Stomach (tissue), 8 donors: ENCODE measurements at regions not wholly inside any gene's neighbourhood (a gene's known extent, or its start where the extent isn't known, plus 50 kb on each side); places are given as distances from the start of the nearest gene placed in this dataset.

ENCODE experiments used
- DNase-seq, 2 donors: peaks; one replicate each; pipeline versions ENCODE4 v3.0.0 to v3.0.0-alpha.2; 2013 to 2019
- H3K27ac ChIP-seq, 5 donors: fragments of 200-600 bp in 4 of 5; sonication (generic) in 4 of 5; one replicate each; pipeline ENCODE4 v1.5.1; 2013 to 2019; ENCODE audit warnings: mild to moderate bottlenecking in 1 of 5, moderate library complexity in 1 of 5
- H3K27me3 ChIP-seq, 3 donors: fragments of 200-600 bp; sonication (generic); one replicate each; pipeline ENCODE4 v1.5.1; 2017 to 2019; ENCODE audit warnings: mixed run types in 1 of 3
- H3K36me3 ChIP-seq, 4 donors: fragments of 200-600 bp; sonication (generic); 1 replicate in 3 of 4; 2 replicates in 1 of 4; pipeline ENCODE4 v1.5.1; 2016 to 2019
- H3K4me1 ChIP-seq, 4 donors: fragments of 200-600 bp; sonication (generic); one replicate each; pipeline ENCODE4 v1.5.1; 2016 to 2019
- H3K4me3 ChIP-seq, 4 donors: fragments of 200-600 bp; sonication (generic) in 3 of 4; one replicate each; pipeline ENCODE4 v1.5.1; 2016 to 2019; ENCODE audit warnings: mild to moderate bottlenecking in 1 of 4
- H3K9me3 ChIP-seq, 4 donors: fragments of 200-600 bp; sonication (generic); one replicate each; pipeline ENCODE4 v1.5.1; 2016 to 2019
- CTCF ChIP-seq, 7 experiments: fragments of 450-650 bp in 4 of 7; fragments of 200-600 bp in 3 of 7; sonication (generic) in 3 of 7; IDR thresholded peaks; one replicate each; pipeline ENCODE4 v1.5.1; 2016 to 2019; ENCODE audit warnings: antibody characterized with exemption in 7 of 7, control low read depth in 2 of 7, mild to moderate bottlenecking in 1 of 7
- EP300 ChIP-seq: sonication (generic); formaldehyde crosslinking; IDR thresholded peaks from one replicate; pipeline ENCODE4 v1.6.1; 2017; ENCODE audit warnings: antibody characterized with exemption
- POLR2A ChIP-seq, 4 donors: fragments of 450-650 bp; IDR thresholded peaks; one replicate each; pipeline ENCODE4 v1.6.1; 2016; ENCODE audit warnings: antibody characterized with exemption in 4 of 4, control low read depth in 2 of 4, mild to moderate bottlenecking in 1 of 4, moderate library complexity in 1 of 4
- POLR2AphosphoS5 ChIP-seq, 3 donors: sonication (generic); formaldehyde crosslinking; IDR thresholded peaks; one replicate each; pipeline ENCODE4 v1.6.1; 2016; ENCODE audit warnings: antibody characterized with exemption in 3 of 3
- WGBS, 5 donors: extraction: QIAGEN DNeasy Blood & Tissue Kit in 3 of 5; methylation state at CpG; one replicate each; pipeline versions ENCODE4 v1.1.5 to v1.1.7; 2013 to 2018; 5-methylcytosine and 5-hydroxymethylcytosine counted together
- intact Hi-C: fragments of 100-400 bp; cut with DNase I; formaldehyde crosslinking; loops from one replicate; pipeline ENCODE4 v1.15.1; 2023; ENCODE audit warnings: low total_unique reads
- donor health status: healthy with polysubstance abuse.
- donor health status: Bipolar disorder and iron deficiency.
- donor health status: healthy.

- H3K27me3 ChIP-seq: peaks cover 0 to 32% (median 0%) of the 10 kb centered on the region in 3 donors
- WGBS, 5 donors: 40 to 69% (median 50%) methylated on average over 10 of the region's 10 CpGs
- H3K4me1 ChIP-seq: no peaks in the 10 kb centered on the region
- no peak for DNase-seq
- intact Hi-C loops: no loop called here
- no peak overlapping the region for H3K4me3 ChIP-seq
- TF ChIP-seq CTCF (IDR thresholded peaks at IDR 0.05): no peak
- no peak for TF ChIP-seq EP300
- no peak for TF ChIP-seq POLR2A (IDR thresholded peaks at IDR 0.05)
- no peak for TF ChIP-seq POLR2AphosphoS5 (IDR thresholded peaks at IDR 0.05)
- no peaks in the 10 kb centered on the region for H3K9me3 ChIP-seq
- no peak overlapping the region for H3K27ac ChIP-seq
- H3K36me3 ChIP-seq: no peaks in the 10 kb centered on the region
Measured at GRCh38 chr2:563512-563911, 113.7 kb downstream of the TMEM18 start.

DNA sequence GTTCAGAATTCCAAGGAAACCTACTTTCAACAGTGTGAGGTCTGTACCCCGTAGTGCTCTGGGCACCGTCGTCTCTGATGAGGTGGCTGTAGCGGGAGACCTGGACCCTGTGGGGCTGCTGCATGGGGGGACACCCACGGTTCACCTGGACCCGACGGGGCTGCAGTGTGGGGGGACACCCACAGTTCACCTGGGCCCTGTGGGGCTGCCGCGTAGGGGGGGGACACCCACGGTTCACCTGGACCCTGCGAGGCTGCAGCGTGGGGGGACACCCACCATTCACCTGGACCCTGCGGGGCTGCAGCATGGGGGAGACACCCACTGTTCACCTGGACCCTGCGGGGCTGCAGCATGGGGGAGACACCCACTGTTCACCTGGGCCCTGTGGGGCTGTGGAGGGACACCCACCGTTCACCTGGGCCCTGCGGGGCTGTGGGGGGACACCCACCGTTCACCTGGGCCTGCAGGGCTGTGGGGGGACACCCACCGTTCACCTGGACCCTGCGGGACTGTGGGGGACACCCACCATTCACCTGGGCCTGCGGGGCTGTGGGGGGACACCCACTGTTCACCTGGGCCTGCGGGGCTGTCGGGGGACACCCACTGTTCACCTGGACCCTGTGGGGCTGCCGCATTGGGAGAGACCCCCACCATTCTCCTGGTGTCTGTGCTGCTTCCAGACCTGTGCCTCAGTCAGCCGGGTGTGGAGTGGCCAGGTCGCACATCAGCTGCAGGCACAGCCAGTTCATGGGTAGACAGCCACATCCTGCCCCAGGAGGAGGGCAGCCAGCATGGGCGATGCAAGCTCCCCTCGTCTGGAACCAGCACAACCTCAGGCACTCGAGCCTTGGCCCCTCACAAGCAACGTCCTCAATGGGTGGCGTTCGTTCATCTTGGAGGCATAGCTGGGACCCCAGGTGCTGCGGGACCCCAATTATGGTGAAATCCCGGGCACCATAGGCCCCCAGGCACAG lies 114.5 kb downstream of the TMEM18 start:
- TF ChIP-seq EP300 (no peak), CTCF (IDR thresholded peaks at IDR 0.05) (no peak), POLR2A (IDR thresholded peaks at IDR 0.05) (no peak), POLR2AphosphoS5 (IDR thresholded peaks at IDR 0.05) (no peak)
- Histone ChIP-seq H3K9me3 (no peaks in the 10 kb centered on the region), H3K27me3 (peaks cover 0 to 40% (median 0%) of the 10 kb centered on the region in 3 donors), H3K4me3 (no peak overlapping the region), H3K4me1 (no peaks in the 10 kb centered on the region), H3K36me3 (no peaks in the 10 kb centered on the region), H3K27ac (no peak overlapping the region)
- intact Hi-C loops: no loop called here
- DNase-seq: no peak
- WGBS, 5 donors: 75 to 84% (median 80%) methylated on average over 16 to 33 of the region's 33 CpGs

DNA sequence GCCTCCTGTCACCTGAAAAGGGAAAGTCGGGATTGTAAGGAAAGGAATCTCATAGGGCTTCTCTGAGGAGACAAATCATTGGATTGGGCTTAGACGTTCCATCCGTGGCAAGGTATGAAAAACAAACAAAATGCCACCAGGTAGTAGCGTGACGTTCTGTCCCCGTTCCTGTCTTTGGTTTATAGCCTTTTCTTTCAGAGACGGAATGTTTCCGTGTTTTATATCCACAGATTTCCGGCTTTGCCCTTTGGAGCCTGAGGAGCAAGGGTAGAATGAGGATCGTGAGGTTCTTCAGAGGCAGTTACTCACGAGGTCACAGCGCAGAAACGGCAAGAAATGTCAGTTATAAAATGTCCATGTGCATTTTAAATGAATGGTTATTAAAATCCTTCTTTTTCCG lies 118.3 kb downstream of the TMEM18 start:
- no peak for DNase-seq
- Histone ChIP-seq H3K27me3 (peaks cover 0 to 39% (median 0%) of the 10 kb centered on the region in 3 donors), H3K9me3 (no peaks in the 10 kb centered on the region), H3K27ac (no peak overlapping the region), H3K4me1 (peaks cover 0 to 5% (median 2%) of the 10 kb centered on the region in 4 donors), H3K36me3 (no peaks in the 10 kb centered on the region), H3K4me3 (no peak overlapping the region)
- intact Hi-C loops: no loop called here
- no peak for TF ChIP-seq CTCF (IDR thresholded peaks at IDR 0.05)
- TF ChIP-seq EP300: no peak
- no peak for TF ChIP-seq POLR2A (IDR thresholded peaks at IDR 0.05)
- no peak for TF ChIP-seq POLR2AphosphoS5 (IDR thresholded peaks at IDR 0.05)
- 75 to 86% (median 80%) methylated on average over 14 of the region's 14 CpGs for WGBS, 5 donors

DNA sequence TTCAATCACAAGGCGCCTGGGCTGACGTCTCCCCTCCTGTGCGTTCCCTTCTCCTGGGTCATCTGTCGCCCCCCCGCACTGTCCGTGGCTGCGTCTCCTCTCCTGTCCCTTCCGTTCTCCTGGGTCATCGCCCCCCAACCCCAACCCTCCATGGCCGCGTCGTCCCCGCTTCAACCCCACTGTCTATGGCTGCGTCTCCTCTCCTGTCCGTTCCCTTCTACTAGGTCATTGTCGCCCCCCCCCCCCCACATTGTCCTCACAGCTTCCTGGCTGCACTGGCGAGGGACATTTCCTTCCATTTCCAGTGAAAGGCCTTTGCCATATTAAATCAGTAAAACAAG lies 118.9 kb downstream of the TMEM18 start:
- WGBS, 5 donors: 80 to 95% (median 84%) methylated on average over 16 to 17 of the region's 17 CpGs
- TF ChIP-seq CTCF (IDR thresholded peaks at IDR 0.05) (no peak), POLR2A (IDR thresholded peaks at IDR 0.05) (no peak), EP300 (no peak)
- Histone ChIP-seq H3K9me3 (no peaks in the 10 kb centered on the region), H3K36me3 (no peaks in the 10 kb centered on the region), H3K4me3 (no peak overlapping the region), H3K27ac (no peak overlapping the region), H3K27me3 (peaks cover 0 to 44% (median 0%) of the 10 kb centered on the region in 3 donors), H3K4me1 (peaks cover 0 to 5% (median 2%) of the 10 kb centered on the region in 4 donors)
- intact Hi-C loops: no loop called here
- DNase-seq: no peak
